NB4 (cell line): ENCODE measurements at regions not wholly inside any gene's neighbourhood (a gene's known extent, or its start where the extent isn't known, plus 50 kb on each side); places are given as distances from the start of the nearest gene placed in this dataset.
A peak's percentile ranks its signal among the peaks of the same experiment; 100 is the strongest.

Experiments used
- DNase-seq: peaks from one replicate; pipeline ENCODE4 v3.0.0; 2010; ENCODE audit warnings: low read depth
- H3K4me3 ChIP-seq: one replicate; pipeline ENCODE4 v1.5.1; 2011; ENCODE audit warnings: mild to moderate bottlenecking, low read depth, low read length, moderate library complexity
- CTCF ChIP-seq: IDR thresholded peaks from one replicate; pipeline ENCODE4 v1.5.1; 2012; ENCODE audit warnings: low read depth, low read length
- MAX ChIP-seq: IDR thresholded peaks from 2 replicates; pipeline ENCODE4 v1.6.1; 2011; ENCODE audit warnings: low read depth, low read length
- MYC ChIP-seq: IDR thresholded peaks from 2 replicates; pipeline ENCODE4 v1.6.1; 2011; ENCODE audit warnings: low read depth, low read length
- POLR2A ChIP-seq: IDR thresholded peaks from 2 replicates; pipeline ENCODE4 v1.6.1; 2011; ENCODE audit warnings: mild to moderate bottlenecking; ENCODE audit not compliant: insufficient read length; ENCODE audit errors: extremely low read depth

- H3K4me3 ChIP-seq: no peak overlapping the region
- no peak for DNase-seq
- no peak for TF ChIP-seq MAX
- no peak for TF ChIP-seq POLR2A
- TF ChIP-seq CTCF: no peak
- TF ChIP-seq MYC: no peak
Measured at GRCh38 chr4:81566161-81566591, 94.5 kb upstream of the RASGEF1B start.

- TF ChIP-seq POLR2A (no peak), MYC (no peak), CTCF (no peak), MAX (no peak)
- no peak for DNase-seq
- no peak overlapping the region for H3K4me3 ChIP-seq
Measured at GRCh38 chr4:81565142-81565870, 93.6 kb upstream of the RASGEF1B start.

- no peak for TF ChIP-seq MAX
- no peak for TF ChIP-seq POLR2A
- TF ChIP-seq MYC: no peak
- TF ChIP-seq CTCF: no peak
- H3K4me3 ChIP-seq: no peak overlapping the region
- no peak for DNase-seq
Measured at GRCh38 chr4:81564025-81564424, 92.3 kb upstream of the RASGEF1B start.

GRCh38 chr4:81562093-81562492 lies 90.4 kb upstream of the RASGEF1B start:
- TF ChIP-seq CTCF: no peak
- TF ChIP-seq MAX: no peak
- TF ChIP-seq POLR2A: no peak
- TF ChIP-seq MYC: no peak
- H3K4me3 ChIP-seq: no peak overlapping the region
- peak; percentile 6 for DNase-seq

GRCh38 chr4:81557306-81557705 lies 85.6 kb upstream of the RASGEF1B start:
- TF ChIP-seq MAX (no peak), POLR2A (no peak), MYC (no peak), CTCF (no peak)
- H3K4me3 ChIP-seq: no peak overlapping the region
- DNase-seq: no peak
